Glutamatergic neuron (in vitro differentiated cells): ENCODE measurements at regions not wholly inside any gene's neighbourhood (a gene's known extent, or its start where the extent isn't known, plus 50 kb on each side); places are given as distances from the start of the nearest gene placed in this dataset.

Source experiments
- DNase-seq: peaks from one replicate; pipeline ENCODE4 v3.0.0; 2022
- H3K27ac Mint-ChIP-seq: one replicate; pipeline ENCODE4 v1.8.0; 2020; ENCODE audit warnings: mild to moderate bottlenecking, mixed read lengths, inconsistent platforms; ENCODE audit not compliant: unreplicated experiment
- H3K27me3 Mint-ChIP-seq: one replicate; pipeline ENCODE4 v1.8.0; 2020; ENCODE audit warnings: mild to moderate bottlenecking, moderate library complexity, mixed read lengths, inconsistent platforms; ENCODE audit not compliant: unreplicated experiment
- H3K36me3 Mint-ChIP-seq: one replicate; pipeline ENCODE4 v1.8.0; 2020; ENCODE audit warnings: mild to moderate bottlenecking, mixed read lengths, inconsistent platforms; ENCODE audit not compliant: unreplicated experiment
- H3K4me1 Mint-ChIP-seq: one replicate; pipeline ENCODE4 v1.8.0; 2020; ENCODE audit warnings: mild to moderate bottlenecking, low read depth, mixed read lengths, inconsistent platforms; ENCODE audit not compliant: unreplicated experiment
- H3K4me3 Mint-ChIP-seq: one replicate; pipeline ENCODE4 v1.8.0; 2020; ENCODE audit warnings: mild to moderate bottlenecking, mixed read lengths, inconsistent platforms; ENCODE audit not compliant: unreplicated experiment
- H3K9me3 Mint-ChIP-seq: one replicate; pipeline ENCODE4 v1.8.0; 2020; ENCODE audit warnings: mild to moderate bottlenecking, moderate library complexity, mixed read lengths, inconsistent platforms; ENCODE audit not compliant: unreplicated experiment
- TF ChIP-seq, protein P1 (sequence below): fragments of 200-600 bp; sonication (generic); IDR thresholded peaks from one replicate; pipeline ENCODE4 v1.5.0; 2021; ENCODE audit not compliant: partially characterized antibody, unreplicated experiment

DNA sequence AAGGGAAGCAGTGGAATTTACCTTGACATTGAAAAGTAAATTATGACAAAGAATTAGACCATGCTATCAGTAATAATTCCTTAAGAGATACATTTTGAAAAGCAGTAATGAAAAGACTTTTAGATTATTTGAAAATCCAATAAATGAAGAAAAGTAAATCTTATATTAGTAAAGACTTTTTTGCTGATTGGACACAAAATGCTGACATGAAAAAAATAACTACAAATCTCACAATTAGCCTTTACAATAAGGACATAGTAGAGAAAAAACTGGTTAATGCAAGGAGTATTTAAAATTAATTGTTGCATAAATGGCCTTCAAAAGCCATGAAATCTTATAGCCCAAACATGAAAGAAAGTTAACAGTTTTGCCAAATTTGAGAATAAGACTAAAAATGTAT lies 446.1 kb upstream of the FAM241A start:
- Mint-ChIP-seq H3K27me3 (no peaks in the 10 kb centered on the region), H3K9me3 (no peaks in the 10 kb centered on the region), H3K27ac (no peak overlapping the region), H3K4me3 (no peak overlapping the region), H3K36me3 (no peaks in the 10 kb centered on the region), H3K4me1 (no peaks in the 10 kb centered on the region)
- TF ChIP-seq, protein P1, sequence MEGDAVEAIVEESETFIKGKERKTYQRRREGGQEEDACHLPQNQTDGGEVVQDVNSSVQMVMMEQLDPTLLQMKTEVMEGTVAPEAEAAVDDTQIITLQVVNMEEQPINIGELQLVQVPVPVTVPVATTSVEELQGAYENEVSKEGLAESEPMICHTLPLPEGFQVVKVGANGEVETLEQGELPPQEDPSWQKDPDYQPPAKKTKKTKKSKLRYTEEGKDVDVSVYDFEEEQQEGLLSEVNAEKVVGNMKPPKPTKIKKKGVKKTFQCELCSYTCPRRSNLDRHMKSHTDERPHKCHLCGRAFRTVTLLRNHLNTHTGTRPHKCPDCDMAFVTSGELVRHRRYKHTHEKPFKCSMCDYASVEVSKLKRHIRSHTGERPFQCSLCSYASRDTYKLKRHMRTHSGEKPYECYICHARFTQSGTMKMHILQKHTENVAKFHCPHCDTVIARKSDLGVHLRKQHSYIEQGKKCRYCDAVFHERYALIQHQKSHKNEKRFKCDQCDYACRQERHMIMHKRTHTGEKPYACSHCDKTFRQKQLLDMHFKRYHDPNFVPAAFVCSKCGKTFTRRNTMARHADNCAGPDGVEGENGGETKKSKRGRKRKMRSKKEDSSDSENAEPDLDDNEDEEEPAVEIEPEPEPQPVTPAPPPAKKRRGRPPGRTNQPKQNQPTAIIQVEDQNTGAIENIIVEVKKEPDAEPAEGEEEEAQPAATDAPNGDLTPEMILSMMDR = no peak
- DNase-seq = no peak

DNA sequence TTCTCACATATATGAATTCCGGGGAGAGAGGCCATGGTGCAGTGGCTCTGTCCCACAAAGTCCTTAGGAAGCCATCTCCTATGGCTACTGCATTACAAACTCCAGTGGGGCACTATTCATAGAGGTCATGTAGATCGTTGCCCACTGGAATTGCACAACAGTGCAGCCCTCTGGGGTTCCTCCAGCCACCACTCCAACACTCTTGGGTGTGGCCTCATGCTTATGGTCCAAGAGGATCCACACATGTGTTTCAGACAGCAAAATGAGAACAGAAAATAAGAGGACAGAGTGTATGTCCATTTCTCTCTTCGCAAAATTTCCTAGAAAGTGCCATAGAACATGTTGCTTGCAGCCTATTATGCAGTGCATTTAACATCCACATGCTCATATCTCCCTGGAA lies 444.2 kb upstream of the FAM241A start:
- Mint-ChIP-seq H3K36me3 (no peaks in the 10 kb centered on the region), H3K4me1 (no peaks in the 10 kb centered on the region), H3K27me3 (no peaks in the 10 kb centered on the region), H3K4me3 (no peak overlapping the region), H3K27ac (no peak overlapping the region), H3K9me3 (no peaks in the 10 kb centered on the region)
- DNase-seq = no peak
- TF ChIP-seq, protein P1 = no peak

DNA sequence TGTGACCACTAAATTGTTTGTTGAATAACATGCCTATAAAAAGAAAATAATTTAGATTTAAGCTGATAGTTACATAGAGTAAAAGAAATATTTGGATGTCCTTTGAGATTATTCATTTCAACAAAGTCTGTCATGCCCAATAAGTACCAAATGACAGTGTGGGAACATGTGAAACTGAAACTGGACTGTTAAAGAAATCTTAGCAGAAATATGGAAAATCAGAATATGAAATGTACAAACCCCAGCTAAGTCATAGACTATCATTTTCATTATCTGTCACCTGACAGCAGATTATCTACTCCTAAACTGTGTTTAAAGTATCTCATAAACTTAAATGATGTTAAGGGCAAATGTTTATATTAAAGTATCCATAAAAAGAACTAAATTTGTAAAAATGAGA lies 437.8 kb upstream of the FAM241A start:
- no peaks in the 10 kb centered on the region for H3K36me3 Mint-ChIP-seq

DNA sequence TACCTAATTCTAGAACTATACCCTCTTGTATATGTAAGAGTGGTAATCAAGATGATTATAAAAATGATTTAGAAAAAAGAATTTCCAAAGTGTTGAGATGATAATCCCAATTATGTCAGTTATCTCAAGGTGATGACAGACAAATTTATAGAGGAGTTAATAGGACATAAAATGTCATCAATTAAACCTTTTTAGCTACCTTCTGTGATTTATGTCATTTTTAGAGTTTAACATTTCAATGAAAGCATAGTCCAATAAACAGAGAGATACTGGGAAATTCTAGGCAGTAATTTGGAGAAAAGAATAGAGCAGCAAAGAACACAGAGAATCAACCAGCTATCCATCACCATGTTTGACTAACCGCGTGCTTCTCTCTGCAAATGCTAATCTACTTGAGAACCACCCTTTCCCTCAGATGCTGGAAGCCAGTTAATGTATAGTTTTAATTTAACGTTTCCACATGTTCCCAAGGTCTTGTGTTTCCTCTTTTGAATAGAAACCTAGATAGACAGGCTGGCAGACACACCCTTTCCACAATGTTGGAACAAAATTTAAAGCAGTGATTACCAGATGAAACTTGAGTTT lies 433.1 kb upstream of the FAM241A start:
- H3K4me1 Mint-ChIP-seq = no peaks in the 10 kb centered on the region
- no peaks in the 10 kb centered on the region for H3K36me3 Mint-ChIP-seq
- H3K27me3 Mint-ChIP-seq = no peaks in the 10 kb centered on the region
- no peak overlapping the region for H3K4me3 Mint-ChIP-seq
- TF ChIP-seq, protein P1 = no peak
- no peak overlapping the region for H3K27ac Mint-ChIP-seq
- DNase-seq = no peak
- no peaks in the 10 kb centered on the region for H3K9me3 Mint-ChIP-seq

More for the DNA sequence above, 437.8 kb upstream of the FAM241A start:
- Mint-ChIP-seq H3K27ac (no peak overlapping the region), H3K27me3 (no peaks in the 10 kb centered on the region), H3K9me3 (no peaks in the 10 kb centered on the region), H3K4me3 (no peak overlapping the region), H3K4me1 (no peaks in the 10 kb centered on the region)
- TF ChIP-seq, protein P1 = no peak
- DNase-seq = no peak

DNA sequence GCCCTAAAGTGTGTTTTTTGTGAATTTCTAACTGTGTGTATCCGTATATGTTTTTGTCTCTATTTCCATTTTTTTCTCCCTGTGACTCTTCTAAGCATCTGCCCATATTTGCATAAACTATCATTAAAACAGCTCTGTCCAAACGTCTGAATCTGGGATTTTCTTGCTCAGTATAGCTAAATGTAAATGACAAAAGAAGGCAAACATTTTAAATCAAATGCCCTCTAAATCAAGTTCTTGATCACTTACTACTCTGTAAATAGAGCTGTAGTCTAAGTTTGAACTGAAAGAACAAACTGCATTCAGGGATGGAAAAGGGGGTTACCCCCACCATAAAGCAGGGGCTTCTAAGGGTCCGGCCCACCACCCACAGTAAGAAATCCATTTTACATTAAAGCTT lies 432.0 kb upstream of the FAM241A start:
- Mint-ChIP-seq H3K27me3 (no peaks in the 10 kb centered on the region), H3K36me3 (no peaks in the 10 kb centered on the region), H3K9me3 (no peaks in the 10 kb centered on the region), H3K27ac (no peak overlapping the region), H3K4me1 (no peaks in the 10 kb centered on the region), H3K4me3 (no peak overlapping the region)
- no peak for DNase-seq
- TF ChIP-seq, protein P1 = no peak
